ENCODE measurements at regions not wholly inside any gene's neighbourhood (a gene's known extent, or its start where the extent isn't known, plus 50 kb on each side); places are given as distances from the start of the nearest gene placed in this dataset.

GRCh38 chr17:73724990-73725389 lies 80.7 kb upstream of the SDK2 start:
- no peak for DNase-seq

GRCh38 chr17:73725794-73726515 lies 81.7 kb upstream of the SDK2 start:
- DNase-seq = no peak

GRCh38 chr17:73727941-73728340 lies 83.7 kb upstream of the SDK2 start:
- DNase-seq = no peak

- DNase-seq = no peak
Observed at GRCh38 chr17:73729101-73729500, 84.9 kb upstream of the SDK2 start.

GRCh38 chr17:73731733-73732132 lies 87.5 kb upstream of the SDK2 start:
- DNase-seq = no peak

- no peak for DNase-seq
Observed at GRCh38 chr17:73733517-73733916, 89.3 kb upstream of the SDK2 start.

- DNase-seq = no peak
Observed at GRCh38 chr17:73735245-73735644, 91.0 kb upstream of the SDK2 start.

- DNase-seq = no peak
Observed at GRCh38 chr17:73738751-73739575, 94.7 kb upstream of the SDK2 start.

GRCh38 chr17:73740370-73740769 lies 96.1 kb upstream of the SDK2 start:
- no peak for DNase-seq

GRCh38 chr17:73742948-73743381 lies 98.7 kb upstream of the SDK2 start:
- DNase-seq = no peak

GRCh38 chr17:73743518-73744201 lies 99.4 kb upstream of the SDK2 start:
- DNase-seq = no peak

GRCh38 chr17:73744411-73744810 lies 100.2 kb upstream of the SDK2 start:
- no peak for DNase-seq

- DNase-seq = no peak
Observed at GRCh38 chr17:73746314-73747073, 102.2 kb upstream of the SDK2 start.

GRCh38 chr17:73747221-73748002 lies 103.2 kb upstream of the SDK2 start:
- no peak for DNase-seq

- DNase-seq = peak; percentile 91
Observed at GRCh38 chr17:73748508-73748907, 104.3 kb upstream of the SDK2 start.

GRCh38 chr17:73749337-73749823 lies 105.1 kb upstream of the SDK2 start:
- DNase-seq = no peak

- DNase-seq = no peak
Observed at GRCh38 chr17:73749928-73750605, 105.8 kb upstream of the SDK2 start.

- DNase-seq = no peak
Observed at GRCh38 chr17:73750975-73751374, 106.7 kb upstream of the SDK2 start.

- no peak for DNase-seq
Observed at GRCh38 chr17:73753751-73754496, 109.7 kb upstream of the SDK2 start.

GRCh38 chr17:73754886-73755400 lies 110.7 kb upstream of the SDK2 start:
- no peak for DNase-seq

All from NCI-H2081 treated with DMSO at 0.1 percent for 48 hours (cell line).